Loucy (cell line): ENCODE measurements at regions not wholly inside any gene's neighbourhood (a gene's known extent, or its start where the extent isn't known, plus 50 kb on each side); places are given as distances from the start of the nearest gene placed in this dataset.

Experiments
- CTCF ChIP-seq: fragments of 200-600 bp; sonication (generic); conservative IDR thresholded peaks from 2 replicates; pipeline ENCODE4 v1.5.1; 2014; ENCODE audit warnings: mild to moderate bottlenecking, antibody characterized with exemption, low read length
- EZH2phosphoT487 ChIP-seq: fragments of 200-600 bp; IDR thresholded peaks from 2 replicates; pipeline ENCODE4 v1.6.1; 2018; ENCODE audit warnings: antibody characterized with exemption, mild to moderate bottlenecking, moderate library complexity, borderline replicate concordance

- no peak for TF ChIP-seq CTCF
- TF ChIP-seq EZH2phosphoT487, result no peak
Measured at GRCh38 chr2:14134771-14135170, 497.7 kb upstream of the LRATD1 start.
